Activated T-cell treated with anti-CD3 and anti-CD28 coated beads, Interleukin-2, amount 50 U/mL, for 72 hours (primary cell): ENCODE measurements at regions not wholly inside any gene's neighbourhood (a gene's known extent, or its start where the extent isn't known, plus 50 kb on each side); places are given as distances from the start of the nearest gene placed in this dataset.
"Not testable (repeated sequence)": the region's sequence is repeated elsewhere in the genome, so short reads cannot be mapped to it uniquely, and the experiment has no call there.

Source experiments
- ATAC-seq, 2 donors: fragments of 150-1000 bp; cut with Tn5 transposase; replicated peaks in 1 of 2; 2 replicates each; pipeline ENCODE4 v1.10.0; 2021; ENCODE audit warnings: moderate library complexity in 2 of 2, mild to moderate bottlenecking in 1 of 2
- DNase-seq, 2 donors: peaks; one replicate each; pipeline ENCODE4 v3.0.0; 2021 to 2022; ENCODE audit warnings: mixed read lengths in 1 of 2
- H3K27ac Mint-ChIP-seq: one replicate; pipeline ENCODE4 v1.8.0; 2022; ENCODE audit warnings: mild to moderate bottlenecking, moderate library complexity, mixed read lengths
- H3K27me3 Mint-ChIP-seq: one replicate; pipeline ENCODE4 v1.8.0; 2022; ENCODE audit warnings: low read depth, mixed read lengths
- H3K36me3 Mint-ChIP-seq, 2 donors: one replicate each; pipeline ENCODE4 v1.8.0; 2022; ENCODE audit warnings: mixed read lengths in 2 of 2, mild to moderate bottlenecking in 1 of 2; ENCODE audit not compliant: insufficient read depth in 2 of 2
- H3K4me1 Mint-ChIP-seq: one replicate; pipeline ENCODE4 v1.8.0; 2022; ENCODE audit warnings: low read depth, mixed read lengths
- H3K4me3 Mint-ChIP-seq, 2 donors: one replicate each; pipeline ENCODE4 v1.8.0; 2022; ENCODE audit warnings: mild to moderate bottlenecking in 2 of 2, mixed read lengths in 2 of 2, moderate library complexity in 2 of 2
- H3K9me3 Mint-ChIP-seq, 2 donors: one replicate each; pipeline ENCODE4 v1.8.0; 2022; ENCODE audit warnings: mixed read lengths in 2 of 2

DNA sequence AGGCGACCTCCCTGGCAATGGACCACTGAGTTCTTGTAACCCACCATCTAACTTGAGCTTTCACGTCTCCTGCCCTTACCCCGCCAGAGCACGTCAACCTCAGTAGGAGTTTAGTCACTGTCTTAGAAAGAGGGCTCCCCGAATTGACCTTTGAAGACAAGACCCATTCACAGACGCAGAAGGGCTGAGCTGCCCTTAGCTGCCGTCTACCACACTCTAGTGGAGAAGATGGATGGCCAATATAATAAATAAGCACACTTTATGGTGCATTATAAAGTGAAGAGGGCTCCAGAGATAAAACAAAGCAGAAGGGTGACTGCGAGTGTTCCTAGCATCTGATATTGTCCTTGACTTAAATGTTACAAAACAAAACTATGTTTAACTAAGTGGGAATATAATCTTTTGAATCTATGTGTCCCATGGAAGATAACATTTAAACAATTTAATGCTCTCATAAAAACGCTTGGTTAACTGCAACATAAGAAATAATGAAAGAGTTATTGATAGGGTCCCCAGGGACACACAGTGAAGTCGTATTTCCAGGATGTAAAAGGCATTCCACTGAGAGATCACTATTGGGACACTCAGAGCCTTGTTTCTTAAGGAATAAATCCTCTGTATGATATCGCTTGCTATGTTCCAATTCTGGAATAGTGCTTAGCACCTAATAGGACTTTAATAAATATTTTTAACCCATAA, 261.1 kb downstream of the THBS2 start:
- no peaks in the 10 kb centered on the region for H3K9me3 Mint-ChIP-seq
- H3K4me1 Mint-ChIP-seq: no peaks in the 10 kb centered on the region
- no peaks in the 10 kb centered on the region for H3K27me3 Mint-ChIP-seq
- H3K4me3 Mint-ChIP-seq: no peak overlapping the region
- H3K36me3 Mint-ChIP-seq: no peaks in the 10 kb centered on the region
- no peak overlapping the region for H3K27ac Mint-ChIP-seq
- ATAC-seq: no peak
- no peak for DNase-seq

DNA sequence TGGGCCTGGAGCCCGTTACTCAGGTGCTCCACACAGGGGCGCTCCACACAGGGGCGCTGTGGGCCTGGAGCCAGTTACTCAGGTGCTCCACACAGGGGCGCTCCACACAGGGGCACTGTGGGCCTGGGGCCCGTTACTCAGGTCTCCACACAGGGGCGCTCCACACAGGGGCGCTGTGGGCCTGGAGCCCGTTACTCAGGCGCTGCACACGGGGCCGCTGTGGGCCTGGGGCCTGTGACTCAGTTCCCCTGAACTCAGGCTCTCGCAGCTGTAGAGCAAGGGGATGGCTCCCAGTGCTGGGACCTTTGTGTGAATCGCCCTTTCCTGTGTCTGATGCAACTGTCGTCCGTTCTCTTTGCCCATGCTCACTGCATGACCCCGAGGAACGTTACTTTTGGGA, 262.0 kb downstream of the THBS2 start:
- H3K4me3 Mint-ChIP-seq, H3K4me1 Mint-ChIP-seq, H3K9me3 Mint-ChIP-seq, DNase-seq, H3K36me3 Mint-ChIP-seq, ATAC-seq, H3K27me3 Mint-ChIP-seq, H3K27ac Mint-ChIP-seq: not testable (repeated sequence)

DNA sequence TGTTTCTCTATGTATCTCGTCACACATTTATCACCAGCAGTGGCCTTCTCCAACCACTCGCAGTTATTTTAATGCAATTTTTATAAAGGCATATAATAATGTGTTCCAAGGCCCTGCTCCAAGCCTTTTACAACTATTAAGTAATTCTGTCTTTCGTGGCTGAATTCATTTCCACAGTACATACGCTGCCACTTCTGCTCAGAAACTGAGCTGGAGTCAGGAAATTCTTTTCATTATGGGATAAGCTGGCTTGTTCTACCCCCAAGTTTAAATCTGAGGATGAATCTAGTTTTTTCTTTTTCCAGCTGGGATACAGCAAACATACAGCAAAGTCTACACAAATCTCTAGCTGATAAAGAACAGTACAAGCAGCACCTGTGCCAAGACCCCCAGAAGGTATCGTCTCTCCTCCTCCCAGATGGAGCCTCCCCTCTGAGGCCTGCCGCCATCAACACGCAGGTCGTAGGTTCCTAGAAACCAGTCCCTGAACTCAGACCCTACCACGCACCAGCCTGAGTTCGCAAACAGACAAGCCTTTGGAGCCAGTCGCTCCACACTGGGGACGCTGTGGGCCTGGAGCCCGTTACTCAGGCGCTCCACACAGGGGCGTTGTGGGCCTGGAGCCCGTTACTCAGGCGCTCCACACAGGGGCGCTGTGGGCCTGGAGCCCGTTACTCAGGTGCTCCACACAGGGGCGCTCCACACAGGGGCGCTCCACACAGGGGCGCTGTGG, 263.5 kb downstream of the THBS2 start:
- DNase-seq (no peak), ATAC-seq (no peak)
- Mint-ChIP-seq H3K4me1 (no peaks in the 10 kb centered on the region), H3K9me3 (no peaks in the 10 kb centered on the region), H3K4me3 (no peak overlapping the region), H3K27me3 (no peaks in the 10 kb centered on the region), H3K27ac (no peak overlapping the region), H3K36me3 (no peaks in the 10 kb centered on the region)

DNA sequence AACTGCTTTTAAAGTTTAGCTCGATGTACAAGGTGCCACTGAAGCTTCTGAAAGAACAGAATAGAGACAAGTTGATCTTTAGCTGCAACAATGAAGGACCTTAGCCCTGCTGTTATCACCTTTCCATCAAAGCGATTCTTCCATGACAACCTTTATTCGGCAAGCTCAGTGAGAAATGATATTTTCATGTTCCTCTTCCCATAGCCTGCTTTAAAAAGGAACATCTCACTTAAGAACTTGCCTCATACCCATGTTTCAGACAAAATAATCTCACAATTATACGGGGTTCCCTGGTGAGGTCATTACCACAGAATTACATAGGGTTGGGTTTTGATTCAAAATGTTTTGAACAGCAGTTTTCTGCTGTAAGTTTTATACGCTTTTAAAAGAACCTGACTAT, 264.2 kb downstream of the THBS2 start:
- Mint-ChIP-seq H3K27ac (no peak overlapping the region), H3K9me3 (no peaks in the 10 kb centered on the region), H3K4me3 (no peak overlapping the region), H3K27me3 (no peaks in the 10 kb centered on the region), H3K4me1 (no peaks in the 10 kb centered on the region), H3K36me3 (no peaks in the 10 kb centered on the region)
- ATAC-seq (no peak), DNase-seq (no peak)

DNA sequence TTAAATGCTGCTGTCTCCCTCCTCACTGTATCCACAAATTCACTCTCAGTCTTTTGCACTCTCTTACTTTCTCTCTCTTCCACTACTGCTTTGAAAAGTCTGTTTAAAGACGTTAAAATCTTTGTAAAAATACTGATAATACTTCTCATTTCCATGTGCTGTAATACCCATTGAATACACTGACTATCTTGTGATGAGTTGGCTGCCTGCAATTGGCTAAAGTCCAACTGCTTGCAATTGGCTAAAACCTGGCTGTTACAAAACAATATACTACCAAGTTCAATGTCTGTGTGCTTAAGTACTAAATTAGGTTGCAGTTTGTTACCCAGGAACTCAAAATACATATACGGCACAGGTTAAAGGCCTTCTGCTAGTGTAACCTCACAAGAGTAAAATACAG, 264.8 kb downstream of the THBS2 start:
- H3K36me3 Mint-ChIP-seq: no peaks in the 10 kb centered on the region
- DNase-seq (no peak), ATAC-seq (no peak)
- H3K4me3 Mint-ChIP-seq: no peak overlapping the region
- peaks cover 2% of the 10 kb centered on the region for H3K27me3 Mint-ChIP-seq
- H3K27ac Mint-ChIP-seq: no peak overlapping the region
- no peaks in the 10 kb centered on the region for H3K4me1 Mint-ChIP-seq
- no peaks in the 10 kb centered on the region for H3K9me3 Mint-ChIP-seq

DNA sequence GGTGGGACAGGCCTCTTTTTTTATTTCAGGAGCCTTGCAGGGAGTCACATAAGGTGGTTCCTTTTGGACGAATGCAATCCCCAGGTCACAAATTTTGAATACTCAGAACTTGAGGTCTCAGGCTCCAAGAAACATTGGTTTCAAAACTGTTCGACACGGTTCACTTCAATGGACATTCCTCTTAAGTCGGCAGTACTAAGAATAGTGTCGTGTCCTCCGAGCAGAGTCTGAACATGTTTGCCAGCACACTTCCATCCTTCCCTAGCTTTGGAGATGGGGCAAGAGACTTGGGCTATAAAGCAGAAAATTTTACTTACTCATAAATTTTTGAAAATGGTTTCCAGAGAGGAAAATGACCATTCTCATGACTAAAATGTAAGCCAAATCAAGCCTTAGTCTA, 265.4 kb downstream of the THBS2 start:
- Mint-ChIP-seq H3K4me1 (no peaks in the 10 kb centered on the region), H3K36me3 (no peaks in the 10 kb centered on the region), H3K9me3 (no peaks in the 10 kb centered on the region), H3K4me3 (no peak overlapping the region), H3K27ac (no peak overlapping the region), H3K27me3 (peaks cover 7% of the 10 kb centered on the region)
- DNase-seq: no peak
- no peak for ATAC-seq

DNA sequence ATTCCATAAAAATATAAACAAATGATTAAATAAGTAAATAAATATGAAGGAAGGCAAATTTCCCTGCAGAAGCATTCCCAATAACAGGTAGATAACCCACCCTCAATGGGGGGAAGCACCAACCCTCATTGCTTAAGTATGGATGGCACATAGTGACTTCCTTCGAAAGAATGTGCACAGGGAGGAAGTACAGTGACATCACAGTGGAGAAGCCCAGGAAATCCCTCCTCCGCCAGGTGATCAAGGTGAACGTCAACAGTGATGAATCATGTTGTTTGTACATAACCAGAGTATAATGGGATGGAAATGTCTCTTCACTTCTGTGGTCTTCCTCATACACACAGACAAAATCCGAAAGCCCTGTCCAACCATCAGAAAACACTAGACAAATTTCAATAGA, 267.9 kb downstream of the THBS2 start:
- no peak overlapping the region for H3K27ac Mint-ChIP-seq
- no peak for ATAC-seq

DNA sequence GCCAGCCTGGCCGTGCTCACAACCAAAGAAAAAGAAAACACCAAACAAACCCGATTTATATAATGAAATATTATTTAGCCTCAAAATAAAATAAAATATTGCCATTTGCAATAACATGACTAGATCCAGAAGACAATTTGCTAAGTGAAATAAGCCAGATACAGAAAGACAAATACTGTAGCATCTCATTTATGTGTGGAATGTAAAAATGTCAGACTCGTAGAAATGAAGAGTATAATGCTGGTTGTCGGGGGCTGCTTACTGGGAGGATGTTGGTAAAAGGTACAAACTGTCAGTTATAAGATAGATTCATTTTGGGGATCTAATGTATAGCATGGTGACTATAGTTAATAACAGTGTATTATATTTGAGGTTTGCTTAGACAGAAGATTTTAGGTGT, 269.7 kb downstream of the THBS2 start:
- peaks cover 0 to 2% of the 10 kb centered on the region in 2 donors for H3K36me3 Mint-ChIP-seq
- no peak for DNase-seq
- ATAC-seq: no peak
- H3K9me3 Mint-ChIP-seq: peaks cover 5 to 6% of the 10 kb centered on the region in 2 donors
- no peak overlapping the region for H3K27ac Mint-ChIP-seq
- no peak overlapping the region for H3K4me3 Mint-ChIP-seq
- H3K4me1 Mint-ChIP-seq: no peaks in the 10 kb centered on the region
- H3K27me3 Mint-ChIP-seq: peaks cover 12% of the 10 kb centered on the region

More for the DNA sequence above, 267.9 kb downstream of the THBS2 start:
- no peak overlapping the region for H3K4me3 Mint-ChIP-seq
- no peak for DNase-seq
- H3K27me3 Mint-ChIP-seq: peaks cover 12% of the 10 kb centered on the region
- H3K4me1 Mint-ChIP-seq: no peaks in the 10 kb centered on the region
- peaks cover 0 to 2% of the 10 kb centered on the region in 2 donors for H3K36me3 Mint-ChIP-seq
- peaks cover 2 to 4% of the 10 kb centered on the region in 2 donors for H3K9me3 Mint-ChIP-seq

DNA sequence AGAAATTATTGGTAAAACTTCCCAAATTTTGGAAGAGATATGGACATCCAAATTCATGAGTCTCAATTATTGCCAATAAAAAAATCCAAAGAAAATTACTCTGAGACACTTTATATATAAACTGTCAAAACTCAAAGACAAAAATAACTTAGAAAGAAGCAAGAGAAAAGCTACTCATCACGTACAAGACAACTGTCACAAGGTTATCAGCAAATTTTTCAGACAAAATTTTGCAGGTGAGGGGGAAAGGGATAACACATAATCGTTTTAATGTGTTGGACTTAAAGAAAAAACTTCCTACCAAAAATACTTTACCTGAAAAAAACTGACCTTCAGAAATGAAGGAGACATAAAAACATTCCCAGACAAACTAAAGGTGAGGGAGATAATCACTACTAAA, 272.5 kb downstream of the THBS2 start:
- no peak for ATAC-seq
- Mint-ChIP-seq H3K36me3 (peaks cover 0 to 2% of the 10 kb centered on the region in 2 donors), H3K9me3 (peaks cover 5 to 6% of the 10 kb centered on the region in 2 donors), H3K4me1 (no peaks in the 10 kb centered on the region), H3K4me3 (no peak overlapping the region), H3K27ac (no peak overlapping the region), H3K27me3 (peaks cover 12% of the 10 kb centered on the region)
- no peak for DNase-seq

DNA sequence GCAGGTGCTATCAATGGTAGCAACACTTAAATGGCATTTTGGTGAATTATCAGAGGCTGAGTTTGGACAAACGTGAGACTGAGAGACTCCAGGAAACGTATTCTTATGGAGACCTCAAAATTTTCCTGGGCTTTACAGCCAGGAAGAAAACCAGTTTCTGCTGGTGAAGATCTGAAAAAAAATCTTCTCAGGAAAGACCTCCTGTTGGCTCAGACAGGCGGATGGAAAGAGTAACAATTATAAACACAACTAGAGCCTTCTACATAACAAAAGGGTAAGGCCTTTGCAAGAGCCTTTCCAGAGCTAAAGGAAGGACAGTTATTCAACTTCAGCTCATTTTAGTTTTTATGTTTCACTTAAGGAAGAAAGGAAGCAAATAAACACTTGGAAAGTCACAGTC, 274.4 kb downstream of the THBS2 start:
- H3K9me3 Mint-ChIP-seq: peaks cover 5 to 6% of the 10 kb centered on the region in 2 donors
- H3K4me1 Mint-ChIP-seq: no peaks in the 10 kb centered on the region

DNA sequence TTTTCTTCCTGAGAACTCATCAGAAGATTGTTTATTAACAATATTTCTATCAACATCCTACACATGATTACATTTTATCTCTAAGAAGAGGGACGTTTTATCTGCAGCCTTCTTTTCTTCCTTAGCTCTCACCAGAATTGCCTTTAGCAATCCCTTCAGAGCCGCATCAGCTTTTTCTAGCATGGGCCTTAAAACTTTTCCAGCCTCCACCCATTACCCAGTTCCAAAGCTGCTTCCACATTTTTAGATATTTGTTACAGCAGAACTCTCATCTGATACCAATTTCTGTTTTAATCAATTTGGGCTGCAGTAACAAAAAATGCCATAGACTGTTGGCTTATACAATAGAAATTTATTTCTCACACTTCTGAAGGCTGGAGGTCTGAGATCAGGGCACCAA, 281.5 kb downstream of the THBS2 start:
- Mint-ChIP-seq H3K27me3 (peaks cover 7% of the 10 kb centered on the region), H3K4me3 (no peak overlapping the region), H3K36me3 (no peaks in the 10 kb centered on the region), H3K4me1 (no peaks in the 10 kb centered on the region), H3K9me3 (no peaks in the 10 kb centered on the region), H3K27ac (no peak overlapping the region)
- no peak for DNase-seq
- no peak for ATAC-seq

More for the DNA sequence above, 274.4 kb downstream of the THBS2 start:
- no peak for ATAC-seq
- H3K27me3 Mint-ChIP-seq: peaks cover 13% of the 10 kb centered on the region
- no peak overlapping the region for H3K27ac Mint-ChIP-seq
- no peak for DNase-seq
- no peak overlapping the region for H3K4me3 Mint-ChIP-seq
- H3K36me3 Mint-ChIP-seq: peaks cover 0 to 2% of the 10 kb centered on the region in 2 donors

DNA sequence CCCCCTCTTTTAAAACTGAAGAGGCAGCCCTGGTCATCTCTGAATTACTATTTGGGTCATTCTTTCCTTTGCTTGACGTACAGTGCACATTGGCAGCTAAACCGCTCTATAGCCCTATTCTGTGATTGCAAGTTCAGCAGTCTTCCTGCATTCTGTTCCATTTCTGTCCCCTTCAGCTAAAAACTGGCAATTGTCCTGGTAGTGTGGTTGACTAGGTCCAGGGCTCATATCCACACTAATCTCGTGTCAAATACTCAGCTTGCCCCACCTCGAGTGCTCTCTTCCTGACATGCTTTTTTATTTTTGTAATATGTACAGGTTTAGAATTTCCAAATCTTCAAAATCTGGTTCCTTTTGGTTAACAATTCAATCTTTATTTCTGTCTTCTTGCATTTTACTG, 282.1 kb downstream of the THBS2 start:
- H3K27me3 Mint-ChIP-seq: peaks cover 7% of the 10 kb centered on the region
- no peaks in the 10 kb centered on the region for H3K36me3 Mint-ChIP-seq
- DNase-seq (no peak), ATAC-seq (no peak)
- H3K9me3 Mint-ChIP-seq: no peaks in the 10 kb centered on the region
- H3K4me3 Mint-ChIP-seq: no peak overlapping the region
- no peaks in the 10 kb centered on the region for H3K4me1 Mint-ChIP-seq
- H3K27ac Mint-ChIP-seq: no peak overlapping the region

DNA sequence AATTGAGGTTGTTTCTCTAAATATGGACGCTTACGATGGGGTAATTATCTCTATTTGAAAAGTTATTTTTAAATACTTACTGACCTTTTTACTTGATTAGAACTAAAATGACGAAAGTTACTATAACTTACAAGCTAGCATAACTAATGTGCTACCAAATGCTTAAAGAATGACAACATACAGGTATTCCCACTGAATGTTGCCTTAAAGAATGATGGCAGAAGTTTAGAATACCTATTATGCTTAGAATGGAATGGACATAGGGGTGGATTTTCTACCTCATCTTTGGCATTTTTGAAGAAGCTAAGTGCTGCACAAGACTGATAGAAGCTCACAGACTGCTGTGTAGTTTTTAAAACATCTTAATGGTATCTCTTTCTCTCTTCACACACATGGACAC, 284.8 kb downstream of the THBS2 start:
- no peak overlapping the region for H3K27ac Mint-ChIP-seq
- H3K9me3 Mint-ChIP-seq: no peaks in the 10 kb centered on the region
- H3K27me3 Mint-ChIP-seq: peaks cover 10% of the 10 kb centered on the region
- H3K36me3 Mint-ChIP-seq: no peaks in the 10 kb centered on the region
- no peak for DNase-seq
- ATAC-seq: no peak
- H3K4me1 Mint-ChIP-seq: no peaks in the 10 kb centered on the region
- no peak overlapping the region for H3K4me3 Mint-ChIP-seq

DNA sequence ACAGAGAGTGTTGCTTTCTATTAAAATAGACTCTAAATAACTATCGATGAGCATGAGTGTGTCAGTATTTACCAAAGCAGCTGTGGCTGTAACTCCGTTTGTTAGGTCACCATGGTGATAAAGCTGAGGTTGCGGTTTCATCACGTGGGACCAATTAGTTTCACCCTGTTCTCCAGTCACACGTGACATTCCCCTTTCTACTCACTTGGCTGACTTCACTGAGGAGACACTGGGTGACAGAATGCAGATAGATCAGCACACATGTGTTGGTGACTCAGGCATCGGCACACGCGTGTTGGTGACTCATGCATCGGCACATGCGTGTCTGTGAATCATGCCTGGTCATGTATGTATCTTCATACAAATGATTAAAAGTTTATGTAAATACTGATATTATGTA, 285.4 kb downstream of the THBS2 start:
- no peak for ATAC-seq
- Mint-ChIP-seq H3K9me3 (no peaks in the 10 kb centered on the region), H3K36me3 (no peaks in the 10 kb centered on the region), H3K4me3 (no peak overlapping the region), H3K27me3 (peaks cover 8% of the 10 kb centered on the region), H3K27ac (no peak overlapping the region), H3K4me1 (no peaks in the 10 kb centered on the region)
- DNase-seq: no peak
